NCI-H82 (cell line): ENCODE measurements at regions not wholly inside any gene's neighbourhood (a gene's known extent, or its start where the extent isn't known, plus 50 kb on each side); places are given as distances from the start of the nearest gene placed in this dataset.
A peak's percentile ranks its signal among the peaks of the same experiment; 100 is the strongest.

Experiments
- DNase-seq: peaks from one replicate; lab custom pipeline; 2025; lab: John Stamatoyannopoulos, UW

GRCh38 chr11:18878211-18878610 is 61.0 kb downstream of the MRGPRX1 start:
- no peak for DNase-seq

GRCh38 chr11:18865951-18866350 is 73.3 kb downstream of the MRGPRX1 start:
- no peak for DNase-seq

GRCh38 chr11:18865261-18865660 is 73.7 kb upstream of the PTPN5 start:
- DNase-seq: no peak

GRCh38 chr11:18853086-18853720 is 61.6 kb upstream of the PTPN5 start:
- peak; percentile 58 for DNase-seq

- DNase-seq: no peak
These were observed 57.8 kb upstream of the PTPN5 start for GRCh38 chr11:18849406-18849805.

- DNase-seq: peak; percentile 86
These were observed 53.3 kb upstream of the PTPN5 start for GRCh38 chr11:18844753-18845367.
